GM19324 (cell line): ENCODE measurements at regions not wholly inside any gene's neighbourhood (a gene's known extent, or its start where the extent isn't known, plus 50 kb on each side); places are given as distances from the start of the nearest gene placed in this dataset.
"Not testable (repeated sequence)": the region's sequence is repeated elsewhere in the genome, so short reads cannot be mapped to it uniquely, and the experiment has no call there.

Source experiments
- ATAC-seq: cut with Tn5 transposase; IDR thresholded peaks from one replicate; pipeline ENCODE4 v1.9.1; 2021; ENCODE audit warnings: mild to moderate bottlenecking, moderate library complexity; ENCODE audit not compliant: unreplicated experiment, low FRiP score

DNA sequence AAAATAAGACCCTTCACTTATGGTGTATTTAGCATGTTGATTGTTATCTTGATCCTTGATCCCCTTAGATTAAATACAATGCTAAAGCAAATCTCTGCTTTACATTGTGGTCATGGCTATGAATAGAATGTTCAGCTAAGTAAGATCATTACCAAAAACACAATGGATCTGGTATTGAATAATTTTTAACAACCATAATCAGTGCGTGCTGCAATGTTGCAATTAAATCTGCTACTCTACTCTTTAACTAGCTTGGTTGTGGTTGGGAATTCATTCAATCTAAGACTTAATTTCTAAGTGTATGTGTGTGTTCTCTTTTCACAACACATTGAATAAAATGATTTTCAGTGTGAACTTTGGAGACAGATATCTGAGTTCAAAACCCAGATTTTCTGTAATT is 442.5 kb upstream of the ZNF804A start:
- ATAC-seq = no peak

DNA sequence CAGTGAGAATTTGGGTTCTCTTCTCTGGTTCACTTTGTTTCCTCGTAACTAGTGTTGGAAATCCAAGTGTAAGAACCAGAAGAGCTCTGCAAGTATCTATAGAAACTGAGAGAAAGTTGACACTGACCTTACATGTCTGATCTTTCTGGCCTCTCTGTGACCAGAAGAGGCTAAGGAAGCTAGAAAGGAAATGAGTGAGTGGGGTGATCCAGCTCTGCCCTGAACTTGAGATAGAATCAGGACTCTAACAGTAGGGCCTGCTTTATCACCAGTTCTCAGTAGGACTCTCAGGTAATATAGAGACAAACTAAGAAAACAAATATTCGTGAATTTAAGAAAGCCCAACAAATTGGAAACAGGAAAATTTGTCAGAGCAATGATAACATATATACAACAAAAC is 441.2 kb upstream of the ZNF804A start:
- no peak for ATAC-seq

DNA sequence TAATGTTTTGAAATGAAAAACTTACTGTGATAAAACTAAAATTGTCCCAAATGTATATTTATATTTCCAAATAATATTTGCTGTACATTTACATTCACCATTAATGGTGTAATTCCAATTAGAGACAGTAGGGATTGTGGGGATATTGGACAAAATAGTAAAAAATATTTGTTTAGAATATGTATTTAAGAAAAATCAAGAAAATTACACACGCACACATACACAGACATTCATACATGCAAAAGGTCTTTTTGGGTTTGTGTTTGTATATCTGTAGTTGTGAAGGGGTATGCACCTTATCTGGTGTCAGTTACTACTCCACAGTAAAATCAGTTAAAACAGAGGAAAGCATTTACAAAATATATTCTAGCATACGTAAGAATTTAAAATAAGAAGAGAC is 435.9 kb upstream of the ZNF804A start:
- ATAC-seq = no peak

- not testable (repeated sequence) for ATAC-seq
Observed at GRCh38 chr2:184168823-184169222, 429.5 kb upstream of the ZNF804A start.

GRCh38 chr2:184169366-184169765 is 429.0 kb upstream of the ZNF804A start:
- no peak for ATAC-seq

- no peak for ATAC-seq
Observed at GRCh38 chr2:184174493-184175104, 423.7 kb upstream of the ZNF804A start.

GRCh38 chr2:184178229-184178628 is 420.1 kb upstream of the ZNF804A start:
- ATAC-seq = no peak

DNA sequence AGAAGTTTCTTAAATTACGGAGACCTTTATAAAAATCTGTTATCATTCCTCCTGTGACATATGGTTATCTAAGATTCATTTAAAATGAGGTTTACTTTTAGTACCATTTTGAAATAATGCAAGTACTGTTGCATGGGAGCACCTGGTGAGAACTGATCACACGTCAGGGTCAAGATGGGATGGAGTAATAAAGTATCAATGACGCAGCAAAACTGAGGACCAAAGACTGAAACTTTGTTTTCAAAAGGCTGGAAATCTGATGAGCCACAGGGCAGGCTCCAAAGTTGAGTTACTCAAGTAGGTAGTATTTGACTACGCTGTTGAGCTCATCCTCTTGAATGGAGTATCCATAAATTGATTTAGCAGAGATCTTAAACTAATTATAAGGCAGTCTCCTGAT is 411.9 kb upstream of the ZNF804A start:
- ATAC-seq = no peak

- no peak for ATAC-seq
Observed at GRCh38 chr2:184187421-184187971, 410.8 kb upstream of the ZNF804A start.

- no peak for ATAC-seq
Observed at GRCh38 chr2:184190725-184191124, 407.6 kb upstream of the ZNF804A start.

GRCh38 chr2:184192649-184193048 is 405.7 kb upstream of the ZNF804A start:
- no peak for ATAC-seq

DNA sequence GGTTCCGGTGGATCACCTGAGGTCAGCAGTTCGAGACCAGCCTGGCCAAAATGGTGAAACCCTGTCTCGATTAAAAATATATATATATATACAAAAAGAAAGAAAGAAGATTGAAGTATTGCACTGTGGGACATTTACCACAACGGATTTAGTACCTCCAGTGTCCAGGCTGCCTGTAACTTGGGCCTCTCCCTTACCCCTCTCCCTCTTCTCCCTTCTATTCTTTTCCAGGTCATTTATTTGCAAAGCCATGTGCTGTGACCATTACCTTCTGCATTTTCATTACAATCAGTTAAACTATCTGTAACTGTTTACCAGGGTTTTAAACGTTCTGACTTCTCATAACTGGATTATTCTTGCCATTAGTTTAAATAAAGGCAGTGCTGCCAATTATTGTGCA is 400.9 kb upstream of the ZNF804A start:
- ATAC-seq = no peak

- ATAC-seq = not testable (repeated sequence)
Observed at GRCh38 chr2:184198791-184199190, 399.5 kb upstream of the ZNF804A start.

GRCh38 chr2:184199274-184199673 is 399.1 kb upstream of the ZNF804A start:
- no peak for ATAC-seq

DNA sequence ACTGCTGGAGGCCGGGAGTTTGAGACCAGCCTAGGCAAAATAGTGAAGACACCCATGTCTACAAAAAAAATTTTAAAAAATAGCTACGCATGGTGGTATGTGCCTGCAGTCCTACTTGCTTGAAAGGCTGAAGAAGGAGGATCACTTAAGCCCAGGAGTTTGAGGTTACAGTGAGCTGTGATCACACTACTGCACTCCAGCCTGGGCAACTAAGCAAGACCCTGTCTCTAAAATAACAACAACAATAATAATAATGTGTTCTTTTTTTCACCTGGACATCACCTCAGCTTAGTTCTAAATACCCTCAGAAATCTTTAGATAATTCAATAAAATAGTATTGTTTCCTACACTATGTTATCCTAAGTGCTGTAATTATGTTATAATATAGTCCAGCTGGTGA is 397.1 kb upstream of the ZNF804A start:
- no peak for ATAC-seq

DNA sequence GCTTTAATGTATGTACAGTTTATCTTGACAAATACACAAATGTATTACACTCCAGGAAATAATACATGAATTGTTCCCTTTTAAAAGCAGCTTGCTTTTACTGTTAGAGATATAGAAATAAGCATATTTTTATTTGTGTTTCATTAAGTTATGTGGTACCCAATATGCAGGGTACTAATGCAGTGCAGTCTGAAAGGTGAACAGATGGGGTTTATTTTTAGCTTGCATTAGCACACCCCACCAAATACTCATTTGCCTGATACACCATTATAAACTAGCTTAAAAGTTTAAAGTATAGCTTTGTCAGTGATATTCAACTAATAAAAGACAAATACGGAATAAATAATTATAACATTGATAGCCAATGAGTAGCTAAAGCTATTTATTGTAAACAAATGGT is 394.7 kb upstream of the ZNF804A start:
- no peak for ATAC-seq

DNA sequence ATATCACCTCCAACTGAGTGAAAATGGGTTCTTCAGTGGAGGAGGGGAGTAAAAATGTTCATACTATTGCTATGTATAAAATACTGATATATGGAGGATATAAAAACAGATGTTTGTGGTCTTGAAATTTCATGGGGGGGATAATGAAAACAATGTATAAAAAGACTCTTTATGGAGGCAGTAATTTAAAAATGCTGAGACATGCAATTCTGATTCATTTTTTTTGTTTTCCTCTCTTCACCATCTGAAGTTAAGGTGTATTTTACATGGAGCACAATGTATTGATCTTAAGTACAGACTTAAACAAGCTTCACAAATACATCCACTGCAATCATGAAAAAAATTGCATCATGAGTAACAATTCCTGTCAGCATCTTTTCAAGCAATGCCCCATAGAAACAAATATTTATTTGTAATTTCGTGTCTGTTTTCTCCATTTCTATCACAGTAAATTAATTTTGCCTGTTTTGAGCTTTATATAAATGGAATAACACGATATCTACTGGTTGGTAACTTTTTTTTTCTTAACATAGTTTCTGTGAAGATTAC is 393.2 kb upstream of the ZNF804A start:
- no peak for ATAC-seq

DNA sequence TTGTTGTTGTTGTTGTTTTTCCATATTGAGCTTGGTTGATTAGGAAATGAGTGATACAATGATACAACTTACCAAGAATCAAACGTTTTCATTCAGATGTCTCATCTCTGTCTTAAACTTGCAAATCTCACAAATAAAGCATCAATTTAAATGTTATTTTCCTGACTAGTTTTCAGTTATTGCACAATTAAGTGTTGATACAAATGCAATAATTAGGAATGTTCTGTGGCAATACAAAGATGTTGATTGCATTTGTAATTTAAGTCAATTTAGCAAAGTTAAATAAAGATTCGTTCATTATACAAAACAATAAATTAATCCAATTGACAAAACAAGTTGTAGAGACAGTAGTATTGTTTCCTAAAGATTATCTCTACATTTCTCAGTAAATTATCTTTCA is 392.3 kb upstream of the ZNF804A start:
- ATAC-seq = no peak

GRCh38 chr2:184210329-184210728 is 388.0 kb upstream of the ZNF804A start:
- ATAC-seq = no peak

- ATAC-seq = peak; percentile 60
Observed at GRCh38 chr2:184215745-184216144, 382.6 kb upstream of the ZNF804A start.

GRCh38 chr2:184256611-184257010 is 341.7 kb upstream of the ZNF804A start:
- no peak for ATAC-seq

DNA sequence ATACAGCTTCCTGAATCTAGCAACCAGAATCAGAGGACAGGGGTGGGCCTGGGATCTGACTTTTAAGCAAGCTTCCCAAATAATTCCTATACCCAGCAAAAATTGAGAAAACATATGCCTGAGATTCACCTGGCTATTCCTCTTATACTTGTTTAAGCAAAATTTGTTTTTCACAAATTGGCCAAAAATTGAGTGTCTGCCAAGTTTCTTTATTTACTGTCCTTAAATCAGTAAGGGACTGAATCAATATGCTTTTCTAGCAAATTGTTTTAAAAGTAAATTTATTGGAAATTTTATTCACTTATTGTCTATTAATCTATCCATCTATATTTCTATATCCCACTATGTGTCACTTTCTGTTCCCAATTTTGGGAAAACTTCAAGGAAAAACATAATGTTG is 337.0 kb upstream of the ZNF804A start:
- ATAC-seq = no peak
